ENCODE measurements at regions not wholly inside any gene's neighbourhood (a gene's known extent, or its start where the extent isn't known, plus 50 kb on each side); places are given as distances from the start of the nearest gene placed in this dataset.
"Not testable (repeated sequence)": the region's sequence is repeated elsewhere in the genome, so short reads cannot be mapped to it uniquely, and the experiment has no call there.

DNA sequence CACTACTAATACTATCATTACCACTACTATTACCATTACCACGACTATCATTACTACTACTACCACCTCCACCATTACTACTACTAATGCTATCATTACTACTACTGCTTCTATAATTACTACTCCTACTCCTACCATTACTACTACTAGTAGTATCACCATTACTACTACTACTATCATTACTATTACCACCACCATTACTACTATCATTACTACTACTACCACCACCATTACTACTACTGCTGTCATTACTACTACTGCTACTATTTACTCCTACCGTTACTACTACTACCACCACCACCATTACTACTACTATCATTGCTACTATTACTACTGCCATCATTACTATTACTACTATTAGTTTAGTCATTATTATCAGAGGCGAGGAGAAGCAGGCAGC, 140.9 kb upstream of the KCNJ15 start:
- H3K36me3 ChIP-seq (ENCODE audit: control insufficient read depth in 2 of 2, insufficient read depth in 2 of 2, low read length in 1 of 2), result no peaks in the 10 kb centered on the region
- no peak overlapping the region for H3K27ac ChIP-seq (ENCODE audit: low read depth in 1 of 2, low read length in 1 of 2)
- no peak overlapping the region for H3K4me3 ChIP-seq (ENCODE audit: low read length in 2 of 2)
- no peaks in the 10 kb centered on the region for H3K4me1 ChIP-seq (ENCODE audit: control insufficient read depth in 2 of 2, insufficient read depth in 2 of 2, low read length in 2 of 2)
- no peaks in the 10 kb centered on the region for H3K9me3 ChIP-seq (ENCODE audit: control insufficient read depth in 2 of 2, insufficient read depth in 1 of 2, low read length in 1 of 2)
- DNase-seq (ENCODE audit: low read depth in 6 of 9, low spot score in 9 of 9), result no peak
- 95% methylated on average over 3 of the region's 3 CpGs for WGBS
- no peaks in the 10 kb centered on the region for H3K27me3 ChIP-seq (ENCODE audit: control insufficient read depth in 2 of 2, insufficient read depth in 1 of 2, low read length in 1 of 2)

DNA sequence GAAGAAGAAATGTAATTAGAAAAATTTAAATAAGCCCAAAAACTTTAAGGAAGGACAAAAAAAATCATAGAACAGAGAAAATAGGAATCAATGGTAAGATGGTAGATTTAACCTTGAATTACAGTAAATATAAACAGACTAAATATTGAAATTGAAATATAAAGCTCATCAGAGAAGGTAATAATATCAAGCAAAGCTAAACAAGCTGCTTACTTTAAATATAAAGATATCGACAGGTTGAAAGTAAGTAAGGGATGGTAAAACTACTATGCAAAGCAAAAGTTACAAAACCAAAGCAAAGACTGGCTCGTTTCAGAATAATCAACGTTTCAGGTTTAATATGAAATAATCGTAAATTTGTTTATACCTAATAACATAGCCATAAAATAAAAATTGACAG, 137.0 kb upstream of the KCNJ15 start:
- DNase-seq (ENCODE audit: low read depth in 6 of 9, low spot score in 9 of 9), result no peak
- Histone ChIP-seq H3K27me3 (ENCODE audit: control insufficient read depth in 2 of 2, insufficient read depth in 1 of 2, low read length in 1 of 2) (no peaks in the 10 kb centered on the region), H3K4me1 (ENCODE audit: control insufficient read depth in 2 of 2, insufficient read depth in 2 of 2, low read length in 2 of 2) (no peaks in the 10 kb centered on the region), H3K36me3 (ENCODE audit: control insufficient read depth in 2 of 2, insufficient read depth in 2 of 2, low read length in 1 of 2) (no peaks in the 10 kb centered on the region), H3K4me3 (ENCODE audit: low read length in 2 of 2) (no peak overlapping the region), H3K9me3 (ENCODE audit: control insufficient read depth in 2 of 2, insufficient read depth in 1 of 2, low read length in 1 of 2) (no peaks in the 10 kb centered on the region), H3K27ac (ENCODE audit: low read depth in 1 of 2, low read length in 1 of 2) (no peak overlapping the region)
- WGBS, result 97% methylated on average over 4 of the region's 4 CpGs

DNA sequence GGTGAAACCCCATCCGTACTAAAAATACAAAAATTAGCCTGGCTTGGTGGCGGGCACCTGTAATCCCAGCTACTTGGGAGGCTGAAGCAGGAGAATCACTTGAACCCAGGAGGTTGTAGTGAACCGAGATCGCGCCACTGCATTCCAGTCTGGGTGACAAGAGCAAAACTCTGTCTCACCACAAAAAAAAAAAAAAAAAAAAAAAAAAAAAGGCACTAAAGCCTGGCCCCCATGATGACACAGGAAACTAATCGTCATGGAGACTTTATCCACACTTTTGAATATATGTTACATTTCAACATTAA, 136.2 kb upstream of the KCNJ15 start:
- H3K36me3 ChIP-seq (ENCODE audit: control insufficient read depth in 2 of 2, insufficient read depth in 2 of 2, low read length in 1 of 2); DNase-seq (ENCODE audit: low read depth in 6 of 9, low spot score in 9 of 9); H3K27ac ChIP-seq (ENCODE audit: low read depth in 1 of 2, low read length in 1 of 2); H3K9me3 ChIP-seq (ENCODE audit: control insufficient read depth in 2 of 2, insufficient read depth in 1 of 2, low read length in 1 of 2); H3K4me1 ChIP-seq (ENCODE audit: control insufficient read depth in 2 of 2, insufficient read depth in 2 of 2, low read length in 2 of 2); H3K27me3 ChIP-seq (ENCODE audit: control insufficient read depth in 2 of 2, insufficient read depth in 1 of 2, low read length in 1 of 2); H3K4me3 ChIP-seq (ENCODE audit: low read length in 2 of 2): not testable (repeated sequence)
- WGBS, result 98% methylated on average over 6 of the region's 6 CpGs

DNA sequence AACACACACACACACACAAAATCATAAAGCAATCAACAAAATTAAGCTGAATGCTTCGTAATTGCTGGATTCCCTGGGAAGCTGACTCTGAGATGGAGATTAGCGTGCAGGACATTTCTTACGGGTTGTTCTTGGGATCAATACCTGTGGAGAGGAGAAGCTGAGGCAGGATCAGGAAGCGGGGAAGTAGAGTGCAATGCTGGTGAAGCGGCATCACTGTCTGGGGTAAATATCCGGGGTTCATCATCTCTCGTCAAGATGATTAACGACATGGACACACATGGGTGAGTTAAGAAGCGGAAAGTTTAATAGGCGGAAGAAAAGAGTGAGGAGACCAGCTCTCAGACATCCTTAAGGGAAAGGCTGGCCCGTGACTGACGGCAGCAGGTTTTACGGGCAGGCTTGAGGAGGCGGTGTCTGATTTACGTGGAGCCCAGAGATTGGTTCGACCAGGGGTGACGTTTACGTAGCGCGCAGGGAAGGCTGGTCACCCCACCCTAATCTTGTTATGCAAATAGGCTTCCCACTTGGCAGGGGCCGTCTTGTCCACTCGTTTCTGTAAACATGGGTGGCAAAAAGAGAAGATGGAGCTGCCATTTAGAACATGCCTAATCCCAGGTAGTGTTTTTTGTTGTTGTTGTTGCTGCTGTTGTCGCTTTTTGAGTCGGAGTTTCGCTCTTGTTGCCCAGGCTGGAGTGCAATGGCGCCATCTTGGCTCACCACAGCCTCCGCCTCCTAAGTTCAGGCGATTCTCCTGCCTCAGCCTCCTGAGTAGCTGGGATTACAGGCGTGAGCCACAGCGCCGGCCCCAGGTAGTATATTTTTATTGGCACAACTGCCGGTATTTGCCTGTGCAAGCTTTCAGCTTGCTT, 135.6 kb upstream of the KCNJ15 start:
- no peak for DNase-seq (ENCODE audit: low read depth in 6 of 9, low spot score in 9 of 9)
- no peaks in the 10 kb centered on the region for H3K9me3 ChIP-seq (ENCODE audit: control insufficient read depth in 2 of 2, insufficient read depth in 1 of 2, low read length in 1 of 2)
- no peak overlapping the region for H3K4me3 ChIP-seq (ENCODE audit: low read length in 2 of 2)
- 96% methylated on average over 32 of the region's 32 CpGs for WGBS
- no peaks in the 10 kb centered on the region for H3K4me1 ChIP-seq (ENCODE audit: control insufficient read depth in 2 of 2, insufficient read depth in 2 of 2, low read length in 2 of 2)
- no peak overlapping the region for H3K27ac ChIP-seq (ENCODE audit: low read depth in 1 of 2, low read length in 1 of 2)
- peaks cover 0 to 1% of the 10 kb centered on the region in 2 donors for H3K27me3 ChIP-seq (ENCODE audit: control insufficient read depth in 2 of 2, insufficient read depth in 1 of 2, low read length in 1 of 2)
- H3K36me3 ChIP-seq (ENCODE audit: control insufficient read depth in 2 of 2, insufficient read depth in 2 of 2, low read length in 1 of 2), result no peaks in the 10 kb centered on the region

DNA sequence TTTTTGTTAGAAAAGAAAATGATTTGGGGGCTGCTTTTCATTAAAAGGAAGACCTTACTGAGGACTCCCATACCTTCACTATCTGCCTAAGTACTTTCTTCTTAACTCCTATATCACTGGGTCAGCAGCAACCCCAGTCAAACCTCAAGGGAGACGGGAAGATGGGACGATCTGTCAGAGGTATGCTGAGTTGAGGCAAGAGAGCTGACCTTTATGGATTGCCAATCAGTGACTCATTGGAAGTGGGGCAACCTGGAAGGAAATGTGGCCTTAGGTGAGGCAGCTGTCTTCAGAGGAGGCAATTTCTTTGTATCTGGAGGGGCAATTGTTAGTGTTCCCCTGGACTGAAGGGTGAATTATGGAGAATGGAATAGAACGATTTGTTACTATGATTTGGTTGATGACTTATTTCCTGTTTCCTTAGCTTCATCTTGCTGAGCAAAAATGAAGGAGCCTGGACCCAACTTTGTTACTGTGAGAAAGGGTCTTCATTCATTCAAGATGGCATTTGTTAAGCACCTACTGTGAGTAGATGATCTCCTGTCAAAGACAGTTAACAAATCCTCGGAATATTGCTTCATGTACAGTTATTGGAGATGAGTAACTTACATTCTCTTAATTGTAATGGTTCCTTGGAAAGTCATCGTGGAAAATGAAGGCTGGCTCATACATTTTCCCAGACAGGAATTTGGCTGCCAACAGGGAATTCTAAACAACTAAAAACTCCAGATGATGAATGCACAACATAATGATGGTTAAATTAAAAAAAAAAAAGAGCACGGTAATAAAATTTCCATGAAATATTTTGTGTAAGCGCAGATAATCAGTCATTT, 134.7 kb upstream of the KCNJ15 start:
- 88% methylated on average over 7 of the region's 7 CpGs for WGBS
- Histone ChIP-seq H3K27ac (ENCODE audit: low read depth in 1 of 2, low read length in 1 of 2) (no peak overlapping the region), H3K4me1 (ENCODE audit: control insufficient read depth in 2 of 2, insufficient read depth in 2 of 2, low read length in 2 of 2) (no peaks in the 10 kb centered on the region), H3K4me3 (ENCODE audit: low read length in 2 of 2) (no peak overlapping the region), H3K9me3 (ENCODE audit: control insufficient read depth in 2 of 2, insufficient read depth in 1 of 2, low read length in 1 of 2) (no peaks in the 10 kb centered on the region), H3K36me3 (ENCODE audit: control insufficient read depth in 2 of 2, insufficient read depth in 2 of 2, low read length in 1 of 2) (no peaks in the 10 kb centered on the region), H3K27me3 (ENCODE audit: control insufficient read depth in 2 of 2, insufficient read depth in 1 of 2, low read length in 1 of 2) (peaks cover 0 to 2% of the 10 kb centered on the region in 2 donors)
- no peak for DNase-seq (ENCODE audit: low read depth in 6 of 9, low spot score in 9 of 9)

DNA sequence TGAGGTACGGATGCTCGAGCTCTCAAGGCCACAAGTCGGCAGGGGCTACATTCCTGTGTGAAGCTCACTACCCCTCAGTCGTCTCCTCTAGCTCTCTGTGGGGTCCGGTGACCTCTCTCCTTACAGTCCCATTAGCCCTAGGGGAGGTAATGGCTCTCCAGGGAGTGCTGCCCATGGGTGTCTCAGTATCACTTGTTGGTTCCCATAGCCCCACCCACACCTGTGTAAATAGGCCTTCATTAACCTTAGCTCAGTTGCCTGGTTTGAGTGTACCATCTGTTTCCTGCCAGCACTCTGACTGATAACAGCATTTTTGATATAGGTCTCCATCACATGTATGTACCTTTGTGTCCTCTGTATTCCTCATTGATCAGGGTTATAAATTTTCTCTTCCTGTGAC, 133.2 kb upstream of the KCNJ15 start:
- no peak for DNase-seq (ENCODE audit: low read depth in 6 of 9, low spot score in 9 of 9)
- no peak overlapping the region for H3K27ac ChIP-seq (ENCODE audit: low read depth in 1 of 2, low read length in 1 of 2)
- H3K27me3 ChIP-seq (ENCODE audit: control insufficient read depth in 2 of 2, insufficient read depth in 1 of 2, low read length in 1 of 2), result peaks cover 0 to 2% of the 10 kb centered on the region in 2 donors
- no peaks in the 10 kb centered on the region for H3K36me3 ChIP-seq (ENCODE audit: control insufficient read depth in 2 of 2, insufficient read depth in 2 of 2, low read length in 1 of 2)
- no peak overlapping the region for H3K4me3 ChIP-seq (ENCODE audit: low read length in 2 of 2)
- no peaks in the 10 kb centered on the region for H3K9me3 ChIP-seq (ENCODE audit: control insufficient read depth in 2 of 2, insufficient read depth in 1 of 2, low read length in 1 of 2)
- WGBS, result 96% methylated on average over 5 of the region's 5 CpGs
- no peaks in the 10 kb centered on the region for H3K4me1 ChIP-seq (ENCODE audit: control insufficient read depth in 2 of 2, insufficient read depth in 2 of 2, low read length in 2 of 2)

DNA sequence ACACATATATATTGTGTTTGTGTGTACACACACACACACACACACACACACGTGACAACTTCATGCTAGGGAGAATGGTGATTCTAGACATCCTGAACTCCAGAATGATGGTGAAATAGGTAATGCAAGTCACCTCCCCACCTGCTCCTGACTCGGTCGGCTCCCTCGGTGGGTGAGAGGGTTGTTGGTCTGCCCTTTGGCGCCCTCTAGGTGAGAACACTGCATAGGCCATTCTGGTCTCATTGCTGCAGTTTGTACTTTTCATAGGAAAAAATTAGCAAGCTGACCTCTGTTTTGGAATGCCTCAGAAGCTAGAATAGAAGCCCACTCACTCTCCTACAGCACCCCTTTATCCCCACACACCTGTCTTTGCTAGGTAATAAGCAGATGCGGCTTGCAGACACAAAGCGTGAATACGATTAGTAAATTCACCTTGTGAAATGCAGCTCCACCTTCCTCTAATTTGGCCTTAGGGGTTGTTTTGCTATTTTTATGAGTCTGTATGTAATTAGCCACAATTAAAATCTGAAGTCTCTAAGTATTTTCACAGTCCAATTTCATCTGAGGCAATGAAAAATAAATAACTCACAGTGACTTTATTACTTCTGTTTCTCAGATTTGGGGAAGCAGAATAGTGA, 130.0 kb upstream of the KCNJ15 start:
- Histone ChIP-seq H3K4me1 (ENCODE audit: control insufficient read depth in 2 of 2, insufficient read depth in 2 of 2, low read length in 2 of 2) (no peaks in the 10 kb centered on the region), H3K36me3 (ENCODE audit: control insufficient read depth in 2 of 2, insufficient read depth in 2 of 2, low read length in 1 of 2) (no peaks in the 10 kb centered on the region), H3K27me3 (ENCODE audit: control insufficient read depth in 2 of 2, insufficient read depth in 1 of 2, low read length in 1 of 2) (peaks cover 0 to 2% of the 10 kb centered on the region in 2 donors), H3K27ac (ENCODE audit: low read depth in 1 of 2, low read length in 1 of 2) (no peak overlapping the region), H3K9me3 (ENCODE audit: control insufficient read depth in 2 of 2, insufficient read depth in 1 of 2, low read length in 1 of 2) (no peaks in the 10 kb centered on the region), H3K4me3 (ENCODE audit: low read length in 2 of 2) (no peak overlapping the region)
- DNase-seq (ENCODE audit: low read depth in 6 of 9, low spot score in 9 of 9), result peak in 7 of 9 donors; percentile 1 to 45 (median 27)
- 32% methylated on average over 8 of the region's 8 CpGs for WGBS

DNA sequence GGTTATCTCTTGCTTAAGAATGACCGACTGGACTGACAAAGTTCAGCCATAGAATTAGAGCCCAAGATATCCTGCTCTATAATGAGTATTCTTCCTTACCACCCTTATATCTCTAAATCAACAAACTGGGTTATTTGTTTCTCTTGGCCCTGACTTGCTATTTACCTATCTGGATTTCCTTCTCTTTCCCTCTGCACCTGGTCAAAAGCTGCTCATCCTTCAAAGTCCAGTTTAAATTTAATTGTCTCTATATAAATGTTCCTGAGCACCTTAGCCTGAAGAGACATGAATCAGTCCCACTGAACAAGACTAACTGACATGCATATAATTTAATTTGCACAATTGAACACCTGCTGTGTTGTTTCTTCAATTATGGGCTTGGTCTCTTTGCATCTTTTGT, 127.1 kb upstream of the KCNJ15 start:
- 95% methylated on average over 1 of the region's 1 CpG for WGBS
- H3K9me3 ChIP-seq (ENCODE audit: control insufficient read depth in 2 of 2, insufficient read depth in 1 of 2, low read length in 1 of 2), result no peaks in the 10 kb centered on the region
- no peaks in the 10 kb centered on the region for H3K4me1 ChIP-seq (ENCODE audit: control insufficient read depth in 2 of 2, insufficient read depth in 2 of 2, low read length in 2 of 2)
- peaks cover 0 to 2% of the 10 kb centered on the region in 2 donors for H3K27me3 ChIP-seq (ENCODE audit: control insufficient read depth in 2 of 2, insufficient read depth in 1 of 2, low read length in 1 of 2)
- no peak overlapping the region for H3K27ac ChIP-seq (ENCODE audit: low read depth in 1 of 2, low read length in 1 of 2)
- H3K4me3 ChIP-seq (ENCODE audit: low read length in 2 of 2), result no peak overlapping the region
- no peak for DNase-seq (ENCODE audit: low read depth in 6 of 9, low spot score in 9 of 9)
- H3K36me3 ChIP-seq (ENCODE audit: control insufficient read depth in 2 of 2, insufficient read depth in 2 of 2, low read length in 1 of 2), result no peaks in the 10 kb centered on the region

DNA sequence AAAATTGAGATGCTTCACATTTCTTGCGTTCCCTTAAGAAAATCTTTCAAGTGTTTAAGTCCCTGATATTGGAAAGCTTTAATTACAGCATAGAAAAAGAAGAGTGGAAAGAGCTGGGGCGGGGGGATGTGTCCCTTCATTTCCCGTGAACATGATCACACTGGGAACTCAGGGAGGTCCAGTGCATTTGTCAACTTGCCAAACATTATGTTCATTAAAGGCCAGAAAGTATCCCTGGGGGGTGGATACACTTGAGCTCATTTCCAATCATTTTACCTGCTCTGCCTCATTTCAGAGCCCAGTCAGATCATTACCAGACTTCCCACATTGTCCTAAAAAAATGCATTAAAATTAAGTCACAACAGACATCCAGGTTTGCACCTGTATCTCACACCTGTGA, 123.6 kb upstream of the KCNJ15 start:
- Histone ChIP-seq H3K4me3 (ENCODE audit: low read length in 2 of 2) (no peak overlapping the region), H3K36me3 (ENCODE audit: control insufficient read depth in 2 of 2, insufficient read depth in 2 of 2, low read length in 1 of 2) (no peaks in the 10 kb centered on the region), H3K27ac (ENCODE audit: low read depth in 1 of 2, low read length in 1 of 2) (no peak overlapping the region), H3K4me1 (ENCODE audit: control insufficient read depth in 2 of 2, insufficient read depth in 2 of 2, low read length in 2 of 2) (no peaks in the 10 kb centered on the region), H3K9me3 (ENCODE audit: control insufficient read depth in 2 of 2, insufficient read depth in 1 of 2, low read length in 1 of 2) (no peaks in the 10 kb centered on the region), H3K27me3 (ENCODE audit: control insufficient read depth in 2 of 2, insufficient read depth in 1 of 2, low read length in 1 of 2) (no peaks in the 10 kb centered on the region)
- WGBS, result 95% methylated on average over 3 of the region's 3 CpGs
- no peak for DNase-seq (ENCODE audit: low read depth in 6 of 9, low spot score in 9 of 9)
